Nephron progenitor cell (in vitro differentiated cells): ENCODE measurements at regions not wholly inside any gene's neighbourhood (a gene's known extent, or its start where the extent isn't known, plus 50 kb on each side); places are given as distances from the start of the nearest gene placed in this dataset.

Experiments
- DNase-seq: peaks from one replicate; pipeline ENCODE4 v3.0.0; 2021
- H3K27ac Mint-ChIP-seq: 2 replicates; pipeline ENCODE4 v1.8.0; 2021; ENCODE audit warnings: mild to moderate bottlenecking, moderate library complexity, mixed read lengths
- H3K27me3 Mint-ChIP-seq: 2 replicates; pipeline ENCODE4 v1.8.0; 2021; ENCODE audit warnings: mild to moderate bottlenecking, low read depth, mixed read lengths; ENCODE audit not compliant: poor library complexity
- H3K36me3 Mint-ChIP-seq: 2 replicates; pipeline ENCODE4 v1.8.0; 2021; ENCODE audit warnings: low read depth, mixed read lengths
- H3K4me1 Mint-ChIP-seq: 2 replicates; pipeline ENCODE4 v1.8.0; 2021; ENCODE audit warnings: mixed read lengths
- H3K4me3 Mint-ChIP-seq: 2 replicates; pipeline ENCODE4 v1.8.0; 2021; ENCODE audit warnings: mild to moderate bottlenecking, moderate library complexity, mixed read lengths
- H3K9me3 Mint-ChIP-seq: 2 replicates; pipeline ENCODE4 v1.8.0; 2021; ENCODE audit warnings: mild to moderate bottlenecking, moderate library complexity, mixed read lengths
- CTCF ChIP-seq: fragments of 200-600 bp; sonication (generic); IDR thresholded peaks from 2 replicates; pipeline ENCODE4 v1.5.0; 2021; ENCODE audit warnings: antibody characterized with exemption

- no peak for TF ChIP-seq CTCF
- Mint-ChIP-seq H3K27ac (no peak overlapping the region), H3K36me3 (no peaks in the 10 kb centered on the region), H3K9me3 (no peaks in the 10 kb centered on the region), H3K4me3 (no peak overlapping the region), H3K27me3 (no peaks in the 10 kb centered on the region), H3K4me1 (no peaks in the 10 kb centered on the region)
- DNase-seq, result no peak
Measured at GRCh38 chr5:58266402-58266801, 193.5 kb downstream of the PLK2 start.

- no peak for DNase-seq
- no peaks in the 10 kb centered on the region for H3K36me3 Mint-ChIP-seq
- no peaks in the 10 kb centered on the region for H3K9me3 Mint-ChIP-seq
- no peak overlapping the region for H3K27ac Mint-ChIP-seq
- H3K27me3 Mint-ChIP-seq, result no peaks in the 10 kb centered on the region
- no peak for TF ChIP-seq CTCF
- H3K4me3 Mint-ChIP-seq, result no peak overlapping the region
- H3K4me1 Mint-ChIP-seq, result no peaks in the 10 kb centered on the region
Measured at GRCh38 chr5:58265246-58265930, 194.5 kb downstream of the PLK2 start.

- Mint-ChIP-seq H3K9me3 (no peaks in the 10 kb centered on the region), H3K4me3 (no peak overlapping the region), H3K27me3 (no peaks in the 10 kb centered on the region), H3K4me1 (peaks cover 9% of the 10 kb centered on the region), H3K36me3 (no peaks in the 10 kb centered on the region), H3K27ac (no peak overlapping the region)
- TF ChIP-seq CTCF, result no peak
- DNase-seq, result no peak
Measured at GRCh38 chr5:58264276-58264675, 195.6 kb downstream of the PLK2 start.

- Mint-ChIP-seq H3K4me3 (no peak overlapping the region), H3K4me1 (peaks cover 17% of the 10 kb centered on the region), H3K36me3 (no peaks in the 10 kb centered on the region), H3K27me3 (no peaks in the 10 kb centered on the region), H3K27ac (no peak overlapping the region), H3K9me3 (no peaks in the 10 kb centered on the region)
- no peak for DNase-seq
- no peak for TF ChIP-seq CTCF
Measured at GRCh38 chr5:58263296-58263695, 196.6 kb downstream of the PLK2 start.

GRCh38 chr5:58262226-58262625 is 197.7 kb downstream of the PLK2 start:
- Mint-ChIP-seq H3K4me1 (peaks cover 17% of the 10 kb centered on the region), H3K4me3 (no peak overlapping the region), H3K27me3 (no peaks in the 10 kb centered on the region), H3K36me3 (no peaks in the 10 kb centered on the region), H3K9me3 (no peaks in the 10 kb centered on the region), H3K27ac (no peak overlapping the region)
- no peak for DNase-seq
- TF ChIP-seq CTCF, result no peak

GRCh38 chr5:58261605-58262004 is 198.3 kb downstream of the PLK2 start:
- Mint-ChIP-seq H3K36me3 (no peaks in the 10 kb centered on the region), H3K9me3 (no peaks in the 10 kb centered on the region), H3K4me1 (peaks cover 17% of the 10 kb centered on the region), H3K4me3 (no peak overlapping the region), H3K27ac (no peak overlapping the region), H3K27me3 (no peaks in the 10 kb centered on the region)
- DNase-seq, result no peak
- TF ChIP-seq CTCF, result no peak
